Amniotic epithelial cell (primary cell): ENCODE measurements at regions not wholly inside any gene's neighbourhood (a gene's known extent, or its start where the extent isn't known, plus 50 kb on each side); places are given as distances from the start of the nearest gene placed in this dataset.

ENCODE experiments used
- DNase-seq: peaks from one replicate; pipeline ENCODE4 v3.0.0-alpha.2; 2010; ENCODE audit warnings: low read depth

DNA sequence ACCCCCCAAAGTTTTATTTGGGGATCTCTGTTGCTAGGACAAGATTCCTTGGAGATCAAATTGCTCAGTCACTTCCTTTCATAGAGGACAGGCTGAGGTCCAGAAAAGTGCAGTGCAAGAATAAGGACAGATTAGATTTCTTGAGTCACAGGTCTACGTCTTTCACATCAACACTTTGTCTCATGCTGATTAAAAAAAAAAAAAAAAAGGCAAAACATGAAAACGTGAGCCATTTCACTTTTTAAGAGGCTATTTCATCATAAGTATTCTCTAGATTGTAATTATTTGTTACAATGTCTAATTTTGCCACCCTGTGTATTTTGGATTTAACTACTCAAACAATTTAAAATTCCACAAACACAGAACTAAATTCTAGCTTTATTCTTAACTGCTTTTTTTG, 647.0 kb downstream of the TRAM1L1 start:
- DNase-seq, result no peak

DNA sequence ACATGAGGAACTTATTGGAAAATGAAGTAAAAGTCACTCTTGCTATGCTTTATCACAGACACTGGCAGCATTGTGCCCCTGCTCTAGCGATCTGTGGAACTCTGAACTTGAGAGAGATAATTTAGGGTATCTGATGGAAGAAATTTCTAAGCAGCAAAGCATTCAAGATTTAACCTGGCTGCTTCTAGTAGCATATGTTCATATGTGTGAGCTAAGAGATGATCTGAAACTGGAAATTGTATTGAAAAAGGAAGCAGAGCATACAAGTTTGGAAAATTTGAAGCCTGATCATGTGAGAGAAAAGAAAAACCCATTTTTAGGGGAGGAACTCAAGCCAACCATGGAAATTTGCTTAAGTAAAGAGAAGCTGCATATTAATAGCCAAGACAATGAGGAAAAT, 657.7 kb downstream of the TRAM1L1 start:
- DNase-seq, result peak; percentile 7

DNA sequence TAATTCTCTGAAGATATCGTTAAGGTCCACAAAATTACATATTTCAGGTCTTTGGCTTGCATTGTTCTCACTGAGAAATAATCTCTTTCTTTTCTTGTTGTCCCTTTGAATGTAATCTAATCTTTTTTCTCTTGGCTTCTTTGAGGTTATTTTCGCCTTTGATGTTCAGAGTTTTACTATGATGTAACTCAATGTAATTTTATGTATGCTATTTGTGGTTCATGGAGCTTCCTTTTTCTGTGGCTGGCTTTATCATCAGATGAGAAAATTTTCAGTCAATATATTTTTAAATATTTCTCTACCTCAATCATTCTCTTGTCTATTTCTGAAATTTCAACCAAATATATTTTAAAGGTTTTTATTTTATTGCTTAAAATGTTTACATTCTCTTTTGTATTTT, 672.2 kb downstream of the TRAM1L1 start:
- no peak for DNase-seq

DNA sequence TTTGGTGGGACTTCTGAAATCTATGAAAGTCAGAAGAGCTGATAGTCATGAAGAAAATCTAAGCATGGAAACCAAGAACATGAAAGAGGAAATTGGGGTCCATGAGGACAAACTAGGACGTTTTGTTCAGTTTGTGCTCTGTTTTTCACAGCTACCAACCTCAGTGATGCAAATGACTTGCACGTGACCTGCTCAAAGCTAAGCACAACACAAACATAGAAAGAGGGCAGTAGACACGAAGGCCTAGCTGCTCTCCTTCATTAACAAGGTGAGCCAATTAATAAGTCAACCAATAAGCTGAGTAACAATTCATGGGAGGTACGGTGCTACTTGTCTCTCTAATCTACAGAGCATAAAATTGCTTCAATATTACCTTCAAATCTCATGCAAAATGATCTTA, 684.1 kb downstream of the TRAM1L1 start:
- DNase-seq, result no peak

DNA sequence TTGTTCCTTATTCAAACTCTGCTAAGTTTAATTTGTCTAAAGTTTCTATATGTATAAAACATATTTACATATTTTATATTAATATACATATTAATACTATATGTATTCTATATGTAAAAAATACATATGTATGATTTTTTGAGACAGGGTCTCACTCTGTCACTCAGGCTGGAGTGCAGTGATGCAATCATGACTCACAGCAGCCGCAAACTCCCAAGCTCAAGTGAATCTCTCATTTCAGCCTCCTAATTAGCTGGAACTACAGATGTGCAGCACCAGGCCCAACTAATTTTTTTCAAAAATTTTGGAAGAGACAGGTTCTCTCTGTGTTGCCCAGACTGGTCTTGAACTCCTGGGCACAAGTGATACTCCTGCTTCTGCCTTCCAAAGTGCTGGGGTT, 684.9 kb downstream of the TRAM1L1 start:
- DNase-seq, result peak; percentile 43

DNA sequence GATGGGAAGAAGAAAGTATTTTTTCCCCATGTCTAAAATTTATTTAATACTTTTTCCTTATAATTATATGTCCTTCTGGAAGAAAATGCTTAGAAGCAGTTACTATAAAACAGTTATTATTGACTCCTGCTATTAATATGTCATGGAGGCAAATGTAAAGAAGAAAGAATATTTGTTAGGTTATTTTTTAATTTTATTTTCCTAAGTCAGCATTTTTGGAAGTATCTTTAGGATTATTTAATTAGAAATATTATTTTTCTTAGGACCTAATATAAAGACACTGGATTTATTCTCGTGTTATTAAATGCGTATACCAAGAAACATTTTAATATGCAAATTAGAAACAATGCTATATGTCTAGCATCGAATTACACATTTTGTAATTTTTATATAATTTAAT, 687.7 kb downstream of the TRAM1L1 start:
- DNase-seq, result no peak

DNA sequence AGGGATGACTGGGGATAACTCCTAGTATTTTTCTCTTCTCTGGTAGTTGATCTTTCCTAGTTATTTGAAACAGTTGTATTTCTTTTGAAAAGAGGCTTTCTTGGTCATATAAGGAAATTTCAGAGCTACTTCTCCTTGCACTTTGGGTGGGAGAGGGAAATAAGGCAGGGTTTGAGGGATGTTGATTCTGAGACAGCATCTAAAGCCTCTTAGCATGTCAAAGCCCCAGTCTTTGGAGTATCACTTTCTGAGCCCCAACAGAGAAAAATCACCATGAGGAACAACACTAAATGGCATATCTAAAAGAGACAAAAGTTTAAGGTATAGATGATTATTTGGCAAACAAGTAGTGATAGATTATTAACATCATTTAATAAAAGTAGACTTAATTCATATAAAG, 688.1 kb downstream of the TRAM1L1 start:
- no peak for DNase-seq

DNA sequence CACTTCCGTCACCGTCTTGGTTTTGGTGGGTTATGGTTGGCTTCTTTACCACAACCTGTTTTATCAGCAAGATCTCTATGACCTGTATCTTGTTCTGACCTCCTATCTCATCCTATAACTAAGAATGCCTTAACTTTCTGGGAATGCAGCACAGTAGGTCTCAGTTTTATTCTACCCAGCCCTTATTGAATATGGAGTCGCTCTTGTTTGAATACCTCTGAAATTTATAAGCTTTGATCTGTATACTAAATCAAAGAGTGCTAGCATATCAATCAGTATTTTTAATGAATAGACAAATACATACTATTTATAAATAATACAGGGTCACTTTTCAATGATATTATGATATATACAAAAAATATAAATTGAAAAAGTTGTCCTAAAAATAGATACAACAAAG, 690.0 kb downstream of the TRAM1L1 start:
- no peak for DNase-seq

DNA sequence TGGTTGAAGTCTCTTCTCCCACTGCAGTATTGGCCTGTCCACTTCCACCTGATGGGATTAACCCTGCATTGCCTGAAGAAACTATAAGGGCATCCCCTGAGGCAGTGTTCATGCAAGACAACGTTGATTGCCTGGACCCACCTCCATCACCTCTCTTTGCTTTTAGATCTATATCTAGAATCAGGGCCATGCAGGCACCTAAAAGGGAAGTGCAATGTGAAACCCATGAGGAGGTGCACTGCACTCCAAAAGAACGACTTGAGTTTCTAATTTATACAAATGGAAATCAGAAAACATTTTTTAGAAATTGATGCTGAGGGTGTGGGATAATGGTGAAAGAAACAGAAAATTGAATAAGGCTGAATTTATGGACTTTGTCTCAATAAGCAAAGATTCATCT, 694.4 kb downstream of the TRAM1L1 start:
- DNase-seq, result no peak

DNA sequence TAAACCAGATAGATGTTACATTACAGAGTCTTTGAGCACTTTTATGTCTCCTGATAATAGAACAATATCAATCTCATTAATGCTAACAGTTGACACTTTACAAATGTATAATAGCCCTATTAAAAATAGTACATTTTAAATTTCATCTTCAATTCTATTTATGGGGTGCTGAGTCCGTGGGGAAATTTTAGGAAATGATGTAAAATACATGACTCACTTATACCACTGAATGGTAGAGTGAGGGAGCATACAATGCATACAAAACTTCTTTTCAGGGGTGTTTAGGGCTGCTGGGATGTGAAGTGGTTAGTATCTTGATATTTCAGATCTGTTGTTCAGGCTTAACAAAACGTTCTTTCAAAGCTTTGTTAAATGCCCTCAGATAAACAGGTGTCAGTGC, 696.2 kb downstream of the TRAM1L1 start:
- peak; percentile 3 for DNase-seq

DNA sequence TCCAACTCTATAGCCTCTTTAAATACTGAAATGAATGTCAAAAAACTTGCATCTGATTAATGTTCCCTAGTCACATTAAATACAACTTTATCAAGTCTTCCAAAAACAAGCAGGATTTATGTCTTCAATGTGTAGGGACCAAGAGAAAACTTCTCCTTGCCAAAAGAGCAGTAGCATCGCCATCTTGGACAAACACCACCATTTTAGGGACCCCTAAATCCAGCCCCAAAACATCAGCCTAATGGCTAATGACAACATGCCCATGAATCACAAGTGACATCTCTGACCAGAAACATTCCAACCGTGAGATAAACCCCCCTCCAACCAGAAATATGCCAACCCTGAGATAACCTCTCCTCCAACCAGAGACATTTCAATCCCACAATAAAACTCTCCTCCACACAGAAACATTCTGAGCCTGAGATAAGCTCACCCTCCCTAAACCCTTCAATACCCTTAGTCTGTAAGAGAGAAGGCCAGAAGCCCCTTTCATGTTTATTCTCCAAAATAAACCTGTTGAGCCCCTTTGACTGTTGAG, 697.4 kb downstream of the TRAM1L1 start:
- DNase-seq, result peak; percentile 93

DNA sequence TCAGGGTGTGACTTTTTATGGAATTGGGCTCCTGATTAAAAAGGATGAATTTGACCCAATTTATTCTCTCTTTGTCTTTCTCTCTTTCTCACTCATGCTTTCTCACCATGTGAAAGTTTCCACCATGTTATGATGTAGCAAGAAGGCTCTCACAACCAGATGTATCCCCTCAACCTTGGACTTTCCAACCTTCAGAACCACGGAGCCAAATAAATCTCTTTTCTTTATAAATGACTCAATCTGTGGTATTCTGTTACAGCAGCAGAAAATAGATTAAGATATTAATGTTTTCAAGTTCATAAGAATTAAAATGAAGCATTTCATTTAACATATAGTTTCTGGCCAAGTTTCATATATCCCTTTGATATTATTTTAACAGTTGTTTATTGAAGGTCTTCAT, 698.5 kb downstream of the TRAM1L1 start:
- DNase-seq, result peak; percentile 78

DNA sequence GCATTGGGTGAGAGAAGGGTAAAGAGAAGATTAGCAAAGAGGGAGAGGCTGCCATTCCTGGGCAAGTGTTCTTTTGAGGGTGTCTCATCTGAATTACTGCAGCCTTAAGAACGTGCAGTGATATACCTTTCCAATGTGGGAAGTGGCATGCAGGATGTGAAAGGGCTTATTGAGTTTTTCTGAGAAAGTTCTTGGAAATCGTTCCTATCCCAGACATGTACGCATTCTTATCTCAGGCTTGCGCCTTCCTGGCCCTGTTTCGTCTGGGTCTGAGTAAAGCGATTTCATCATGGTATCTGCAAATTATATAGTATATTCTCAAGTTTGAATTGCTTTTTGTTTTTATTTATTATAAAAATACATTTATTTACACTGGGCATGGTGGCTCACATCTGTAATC, 699.8 kb downstream of the TRAM1L1 start:
- peak; percentile 15 for DNase-seq

DNA sequence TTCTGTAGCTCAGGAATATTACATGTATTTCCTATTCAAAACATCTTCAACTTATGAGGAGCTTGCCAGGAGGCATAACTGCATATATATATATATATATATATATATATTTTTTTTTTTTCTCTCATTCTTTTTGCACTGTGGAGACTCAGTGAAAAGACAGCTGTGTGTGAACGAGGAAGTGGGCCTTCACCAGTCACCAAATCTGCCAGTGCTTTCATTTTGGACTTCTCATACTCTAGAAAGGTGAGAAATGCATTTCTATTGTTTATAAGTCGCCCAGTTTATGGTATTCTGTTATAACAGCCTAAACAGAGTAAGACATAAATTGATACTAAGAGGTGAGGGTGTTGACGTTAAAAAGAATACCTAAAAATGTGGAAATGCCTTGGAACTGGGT, 710.6 kb downstream of the TRAM1L1 start:
- no peak for DNase-seq

DNA sequence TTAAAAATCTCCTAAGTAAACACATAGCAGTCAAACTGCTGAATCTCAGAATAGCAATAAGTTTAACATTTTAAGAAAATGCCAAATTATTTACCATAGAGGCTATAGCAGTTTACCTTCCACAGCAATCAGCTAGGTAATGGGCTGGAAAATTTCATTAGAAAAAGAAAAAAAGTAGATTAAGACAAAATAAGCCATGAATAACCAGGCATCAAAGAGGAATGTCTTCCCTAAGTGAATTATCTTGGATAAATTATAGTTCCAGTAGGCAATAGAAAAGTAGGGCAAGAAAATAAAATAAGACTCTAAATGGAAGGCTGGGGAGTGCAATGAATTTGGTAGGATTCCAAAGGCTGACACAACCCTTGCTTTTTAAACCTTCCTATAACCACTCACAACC, 722.8 kb downstream of the TRAM1L1 start:
- DNase-seq, result no peak

DNA sequence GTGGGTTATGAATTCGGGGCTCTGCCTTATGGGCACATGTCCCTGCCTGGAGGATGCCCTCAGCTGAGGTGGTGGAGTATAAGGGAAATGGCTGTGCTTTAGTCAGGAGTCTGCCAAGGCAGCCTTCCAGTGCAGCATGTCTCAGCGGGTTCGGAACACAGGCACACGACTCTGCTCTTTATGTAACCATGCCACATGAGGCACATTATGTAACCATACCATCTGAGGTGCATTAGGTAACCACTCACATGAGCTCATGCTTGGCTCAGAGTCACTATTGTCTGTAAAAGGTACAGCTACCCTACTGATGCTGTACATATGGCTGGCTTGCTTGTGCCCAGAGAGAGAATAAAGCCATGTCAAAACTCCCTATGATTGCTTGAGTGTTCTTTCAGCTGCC, 723.6 kb downstream of the TRAM1L1 start:
- DNase-seq, result peak; percentile 5

DNA sequence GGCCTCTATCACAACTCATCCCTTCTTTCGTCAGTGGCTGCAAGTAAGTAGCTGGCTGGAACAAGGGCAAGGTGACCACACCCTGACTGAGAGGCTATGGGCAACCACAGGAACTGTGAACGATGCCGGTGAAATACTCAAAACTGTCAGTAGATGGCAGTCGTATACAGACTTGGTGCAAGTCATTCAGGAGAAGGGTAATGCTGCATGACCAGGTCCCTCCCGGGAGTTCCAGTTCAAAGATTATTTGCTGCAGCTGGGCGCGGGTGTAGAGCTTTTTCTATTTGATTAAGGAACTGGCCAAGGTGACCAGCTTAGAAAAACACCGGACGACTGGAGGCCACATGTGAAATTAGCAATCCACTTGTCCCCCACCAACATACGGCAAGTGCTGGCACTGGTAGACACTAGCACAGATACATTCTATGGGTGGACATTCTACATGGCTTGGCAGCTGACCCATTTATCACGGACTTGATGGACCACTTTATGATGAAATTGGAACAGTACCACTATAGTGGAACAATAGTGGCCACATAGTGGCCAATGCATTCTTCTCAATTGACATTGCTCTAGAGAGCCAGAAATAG, 726.6 kb downstream of the TRAM1L1 start:
- DNase-seq, result peak; percentile 78

DNA sequence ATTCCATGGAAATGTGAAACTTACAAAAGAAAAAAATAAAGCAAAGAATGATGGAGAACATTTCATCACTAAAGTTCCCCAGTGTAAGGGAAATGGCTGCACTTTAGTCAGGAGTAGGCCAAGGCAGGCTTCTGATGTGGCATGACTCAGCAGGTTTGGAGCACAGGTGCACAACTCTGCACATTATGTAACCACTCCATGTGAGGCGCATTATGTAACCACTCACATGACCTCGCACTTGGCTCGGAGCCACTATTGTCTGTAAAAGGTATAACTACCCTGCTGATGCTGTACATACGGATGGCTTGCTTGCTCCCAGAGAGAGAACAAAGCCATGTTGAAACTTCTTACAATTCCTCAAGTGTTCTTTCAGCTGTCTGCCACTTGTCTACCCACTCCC, 727.6 kb downstream of the TRAM1L1 start:
- DNase-seq, result peak; percentile 15

DNA sequence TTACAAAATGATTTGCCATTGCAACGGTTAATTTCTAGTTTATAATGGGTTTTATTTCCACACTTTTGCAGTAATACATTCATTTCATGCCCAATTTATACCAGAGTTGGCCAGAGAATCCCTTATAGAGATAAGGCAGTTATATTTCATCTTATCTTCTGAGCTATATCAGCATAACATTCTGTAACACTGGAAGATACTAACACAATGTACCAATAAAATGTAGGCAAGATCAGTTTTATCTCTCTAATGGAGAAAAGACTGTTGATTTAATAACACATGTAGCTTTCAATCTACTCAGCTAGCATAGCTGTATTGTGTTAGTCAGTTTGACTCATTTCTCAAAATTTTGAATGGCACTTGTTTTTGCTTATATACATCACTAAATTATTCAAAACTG, 738.6 kb downstream of the TRAM1L1 start:
- DNase-seq, result peak; percentile 25

DNA sequence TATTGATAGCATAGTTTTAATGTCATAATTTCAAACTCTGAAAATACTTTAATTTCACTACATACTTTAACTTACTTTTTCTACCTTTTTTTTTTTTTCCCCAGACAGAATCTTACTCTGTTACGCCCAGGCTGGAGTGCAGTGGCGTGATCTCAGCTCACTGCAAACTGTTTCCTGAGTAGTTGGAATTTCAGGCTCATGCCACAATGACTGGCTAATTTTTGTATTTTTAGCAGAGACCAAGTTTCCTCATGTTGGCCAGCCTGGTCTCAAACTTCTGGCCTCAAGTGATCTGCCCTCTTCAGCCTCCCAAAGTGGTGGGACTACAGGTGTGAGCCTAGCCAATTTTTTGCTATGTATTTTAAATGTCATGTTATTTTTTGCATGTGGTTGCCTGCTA, 741.6 kb downstream of the TRAM1L1 start:
- DNase-seq, result no peak

DNA sequence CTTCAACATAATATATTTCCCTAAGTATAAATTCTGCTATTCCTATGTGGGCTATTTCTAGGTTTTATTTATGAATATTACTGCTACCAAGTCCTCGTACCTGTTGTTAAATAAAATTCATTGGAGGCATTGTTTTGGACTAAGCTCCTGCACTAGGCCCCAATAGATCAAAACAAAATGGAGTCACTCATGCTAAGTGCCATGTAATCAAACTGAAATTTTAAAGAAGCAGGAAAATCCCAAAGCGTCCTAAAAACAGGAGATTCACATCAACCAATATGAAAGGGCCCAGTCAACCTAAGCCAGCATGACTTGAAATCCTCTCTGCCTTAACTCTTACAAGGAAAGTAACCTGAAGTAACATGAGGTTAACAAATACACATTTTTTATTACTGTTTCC, 743.2 kb downstream of the TRAM1L1 start:
- DNase-seq, result no peak

DNA sequence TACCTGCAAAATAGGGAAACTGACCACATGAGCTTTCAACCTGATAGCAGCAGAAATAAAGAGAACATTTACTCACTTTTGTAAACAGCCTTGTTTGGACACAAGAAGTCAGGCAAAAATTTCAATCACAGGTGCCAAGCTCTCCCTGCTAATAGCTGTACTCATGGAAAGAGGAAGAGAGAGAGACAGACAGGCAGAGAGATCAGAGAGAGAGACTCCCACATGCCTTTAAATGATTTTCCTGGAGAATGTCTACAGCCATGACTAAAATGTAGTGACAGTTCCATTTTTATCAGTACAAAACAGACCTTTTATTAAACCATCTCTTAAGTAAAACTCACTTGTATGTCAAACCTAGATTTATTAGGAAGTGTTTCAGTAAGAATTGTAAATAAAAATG, 752.9 kb downstream of the TRAM1L1 start:
- no peak for DNase-seq

DNA sequence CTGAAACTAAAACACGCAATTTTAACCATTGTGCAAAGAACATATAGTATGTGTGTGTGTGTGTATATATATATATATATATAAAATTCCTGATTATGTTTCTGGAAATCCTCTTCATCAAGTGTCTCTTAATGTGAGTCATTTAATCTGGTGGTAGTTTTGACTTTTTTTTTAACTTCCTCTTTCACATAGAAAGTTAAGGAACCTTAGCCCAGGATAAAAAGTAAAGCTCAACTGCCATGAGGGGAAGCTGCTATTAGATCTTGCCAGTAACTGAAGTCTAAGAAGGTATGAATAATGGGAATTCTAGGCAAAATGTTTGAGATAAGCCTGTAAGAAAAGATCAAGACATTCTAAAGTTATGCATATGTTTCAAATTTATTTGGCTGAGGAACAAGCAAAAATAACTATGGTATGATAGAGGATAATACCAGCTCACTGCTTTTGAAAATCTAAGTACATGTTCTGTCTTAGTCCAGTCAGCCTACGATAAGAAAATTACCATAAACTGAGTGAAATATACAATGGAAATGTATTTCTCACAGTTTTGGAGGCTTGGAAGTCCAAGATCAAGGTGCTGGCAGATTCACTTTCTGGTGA, 757.0 kb downstream of the TRAM1L1 start:
- no peak for DNase-seq

DNA sequence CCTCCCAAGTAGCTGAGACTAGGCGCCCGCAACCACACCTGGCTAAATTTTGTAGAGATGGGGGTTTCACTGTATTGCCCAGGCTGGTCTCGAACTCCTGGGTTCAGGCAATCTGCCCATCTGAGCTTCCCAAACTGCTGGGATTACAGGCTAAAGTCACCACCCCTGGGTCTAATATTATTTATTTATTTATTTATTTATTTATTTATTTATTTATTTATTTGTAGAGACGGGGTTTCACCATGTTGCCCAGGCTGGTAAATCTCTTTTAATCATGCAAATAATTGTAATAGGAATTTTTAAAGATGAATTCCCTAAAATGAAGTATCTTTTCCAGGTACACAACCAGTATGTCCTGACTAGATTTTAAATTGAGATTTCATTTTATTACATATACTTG, 761.8 kb downstream of the TRAM1L1 start:
- no peak for DNase-seq
